IMR-90 (cell line): ENCODE measurements at regions not wholly inside any gene's neighbourhood (a gene's known extent, or its start where the extent isn't known, plus 50 kb on each side); places are given as distances from the start of the nearest gene placed in this dataset.

Experiments used
- ATAC-seq: fragments of 200-7000 bp; cut with Tn5 transposase; 2 replicates; pipeline ENCODE4 v1.9.1; 2020; ENCODE audit warnings: low read depth, mild to moderate bottlenecking, moderate library complexity
- BruUV-seq: library from RNA; stranded (reverse); fragments of 400-500 nt; replicated peaks from 2 replicates; lab custom pipeline; 2021; lab: Mats Ljungman, UMichigan
- CTCF ChIA-PET: fragments of 300-600 bp; formaldehyde crosslinking; extraction: SDS; loops from one replicate; lab custom pipeline; 2021; ENCODE audit warnings: antibody characterized with exemption; lab: Yijun Ruan, JAX
- POLR2A ChIA-PET: fragments of 300-600 bp; sonication (Branson Sonifier 250); formaldehyde crosslinking; loops from one replicate; lab custom pipeline; 2022; ENCODE audit warnings: antibody characterized with exemption; ENCODE audit not compliant: unreplicated experiment; lab: Charles Lee
- DNase-seq: peaks from one replicate; pipeline ENCODE4 v3.0.0; 2013
- H2AFZ ChIP-seq: replicated peaks from 2 replicates; pipeline ENCODE3; 2013; ENCODE audit warnings: low read length, mild to moderate bottlenecking; ENCODE audit not compliant: poor library complexity
- H2AK5ac ChIP-seq: 2 replicates; pipeline ENCODE4 v1.6.1; 2013; ENCODE audit warnings: low read depth, low read length, inconsistent platforms
- H2AK9ac ChIP-seq: replicated peaks from 2 replicates; pipeline ENCODE3; 2013; ENCODE audit warnings: mild to moderate bottlenecking, low read depth, low read length, moderate library complexity; ENCODE audit not compliant: poor library complexity
- H2BK120ac ChIP-seq: 2 replicates; pipeline ENCODE4 v1.6.1; 2013; ENCODE audit warnings: low read depth, low read length, inconsistent platforms
- H2BK15ac ChIP-seq: 3 replicates; pipeline ENCODE4 v1.6.1; 2013; ENCODE audit warnings: low read depth, low read length, inconsistent platforms
- H2BK20ac ChIP-seq: 2 replicates; pipeline ENCODE4 v1.6.1; 2013; ENCODE audit warnings: low read depth, mild to moderate bottlenecking, inconsistent platforms, low read length, moderate library complexity
- H2BK5ac ChIP-seq: 2 replicates; pipeline ENCODE4 v1.6.1; 2013; ENCODE audit warnings: mild to moderate bottlenecking, low read depth, low read length, inconsistent platforms; ENCODE audit not compliant: poor library complexity, severe bottlenecking
- H3K14ac ChIP-seq: replicated peaks from 2 replicates; pipeline ENCODE4 v1.6.1; 2013; ENCODE audit warnings: low read depth, low read length, inconsistent platforms
- H3K18ac ChIP-seq: 2 replicates; pipeline ENCODE4 v1.6.1; 2013; ENCODE audit warnings: low read depth, low read length, control low read depth
- H3K23ac ChIP-seq: 2 replicates; pipeline ENCODE4 v1.6.1; 2013; ENCODE audit warnings: low read depth, low read length, inconsistent platforms
- H3K27ac ChIP-seq: 2 replicates; pipeline ENCODE4 v1.5.1; 2013; ENCODE audit warnings: mild to moderate bottlenecking, control low read depth, low read length; ENCODE audit not compliant: insufficient read depth
- H3K27me3 ChIP-seq: 2 replicates; pipeline ENCODE4 v1.6.1; 2013; ENCODE audit warnings: low read length; ENCODE audit not compliant: control insufficient read depth, insufficient read depth
- H3K36me3 ChIP-seq: 2 replicates; pipeline ENCODE4 v1.6.1; 2013; ENCODE audit warnings: low read length, mixed read lengths; ENCODE audit not compliant: control insufficient read depth, insufficient read depth
- H3K4ac ChIP-seq: 2 replicates; pipeline ENCODE4 v1.6.1; 2013; ENCODE audit warnings: low read depth, low read length, inconsistent platforms
- H3K4me1 ChIP-seq: 2 replicates; pipeline ENCODE4 v1.6.1; 2013; ENCODE audit warnings: low read length, mixed read lengths; ENCODE audit not compliant: control insufficient read depth, insufficient read depth
- H3K4me2 ChIP-seq: 2 replicates; pipeline ENCODE4 v1.6.1; 2013; ENCODE audit warnings: low read depth, mild to moderate bottlenecking, control low read depth, low read length, moderate library complexity
- H3K4me3 ChIP-seq: 2 replicates; pipeline ENCODE4 v1.5.1; 2013; ENCODE audit warnings: low read depth, mild to moderate bottlenecking, control low read depth, low read length, moderate library complexity; ENCODE audit not compliant: insufficient read depth
- H3K56ac ChIP-seq: 2 replicates; pipeline ENCODE4 v1.6.1; 2013; ENCODE audit warnings: low read length, inconsistent platforms; ENCODE audit not compliant: insufficient read depth; ENCODE audit errors: extremely low read depth
- H3K79me1 ChIP-seq, 2 experiments: 2 replicates each; pipeline ENCODE4 v1.6.1; 2013; ENCODE audit warnings: low read length in 2 of 2, inconsistent platforms in 1 of 2, low read depth in 1 of 2
- H3K9ac ChIP-seq: 2 replicates; pipeline ENCODE4 v1.6.1; 2013; ENCODE audit warnings: low read depth, low read length, control low read depth
- H3K9me1 ChIP-seq: 2 replicates; pipeline ENCODE4 v1.6.1; 2013; ENCODE audit warnings: low read length, inconsistent platforms; ENCODE audit not compliant: insufficient read depth
- H3K9me3 ChIP-seq: 2 replicates; pipeline ENCODE4 v1.6.1; 2013; ENCODE audit warnings: low read length; ENCODE audit not compliant: control insufficient read depth, insufficient read depth
- H4K20me1 ChIP-seq: 2 replicates; pipeline ENCODE4 v1.6.1; 2013; ENCODE audit warnings: low read length, inconsistent platforms; ENCODE audit not compliant: insufficient read depth
- H4K5ac ChIP-seq: 2 replicates; pipeline ENCODE4 v1.6.1; 2013; ENCODE audit warnings: mild to moderate bottlenecking, low read depth, low read length, control low read depth
- H4K8ac ChIP-seq, 2 experiments: 2 replicates each; pipeline ENCODE4 v1.6.1; 2013; ENCODE audit warnings: low read depth in 2 of 2, low read length in 2 of 2, control low read depth in 1 of 2, inconsistent platforms in 1 of 2
- H4K91ac ChIP-seq: 2 replicates; pipeline ENCODE4 v1.6.1; 2013; ENCODE audit warnings: low read depth, low read length, inconsistent platforms; ENCODE audit not compliant: insufficient read depth
- BHLHE40 ChIP-seq: fragments of 150-350 bp; IDR thresholded peaks from 2 replicates; pipeline ENCODE4 v1.6.1; 2016; ENCODE audit warnings: mild to moderate bottlenecking, low read depth, low read length
- CEBPB ChIP-seq: IDR thresholded peaks from 2 replicates; pipeline ENCODE4 v1.6.1; 2012; ENCODE audit warnings: low read depth, low read length, improper control_type of control experiment
- CHD1 ChIP-seq: IDR thresholded peaks from 2 replicates; pipeline ENCODE4 v1.6.1; 2012; ENCODE audit warnings: low read depth, low read length, improper control_type of control experiment
- FOS ChIP-seq: fragments of 150-350 bp; IDR thresholded peaks from 2 replicates; pipeline ENCODE4 v1.6.1; 2016; ENCODE audit warnings: low read depth, low read length
- MXI1 ChIP-seq: IDR thresholded peaks from 2 replicates; pipeline ENCODE4 v1.6.1; 2012; ENCODE audit warnings: low read depth, mild to moderate bottlenecking, low read length, moderate library complexity, borderline replicate concordance
- POLR2A ChIP-seq: IDR thresholded peaks from 2 replicates; pipeline ENCODE4 v1.6.1; 2012; ENCODE audit warnings: mild to moderate bottlenecking, low read depth, low read length
- SMC3 ChIP-seq: fragments of 150-350 bp; IDR thresholded peaks from 2 replicates; pipeline ENCODE4 v1.6.1; 2016; ENCODE audit warnings: low read depth, mild to moderate bottlenecking, antibody characterized with exemption, low read length, moderate library complexity
- WGBS, 2 experiments: methylation state at CpG; one replicate each; pipeline versions ENCODE4 v1.1.5 to v1.1.7; 2013; ENCODE audit warnings: missing lambda C conversion rate in 2 of 2; ENCODE audit not compliant: insufficient read length in 1 of 2; ENCODE audit errors: extremely low coverage in 2 of 2; 5-methylcytosine and 5-hydroxymethylcytosine counted together
- dilution Hi-C: fragments of 300-500 bp; cut with HindIII; formaldehyde crosslinking; loops from one replicate; pipeline ENCODE4 v1.14.3; 2018; ENCODE audit warnings: low sequenced_read_pairs; ENCODE audit not compliant: unreplicated experiment
- in situ Hi-C: fragments of 300-500 bp; cut with MboI; formaldehyde crosslinking; loops from 3 replicates; pipeline ENCODE4 v1.14.3; 2019; ENCODE audit warnings: low sequenced_read_pairs, inconsistent platforms, mixed read lengths
- intact Hi-C: fragments of 100-400 bp; cut with micrococcal nuclease; formaldehyde crosslinking; loops from 2 replicates; pipeline ENCODE4 v1.10.0; 2022
- TF ChIP-seq, protein P1 (sequence below): fragments of 150-350 bp; IDR thresholded peaks from 2 replicates; pipeline ENCODE4 v1.6.1; 2016; ENCODE audit warnings: low read depth, mild to moderate bottlenecking, low read length, moderate library complexity, borderline replicate concordance
- TF ChIP-seq, protein P2 (sequence below): fragments of 150-350 bp; IDR thresholded peaks from 2 replicates; pipeline ENCODE4 v1.6.1; 2017; ENCODE audit warnings: mild to moderate bottlenecking, antibody characterized with exemption, low read length, low read depth

DNA sequence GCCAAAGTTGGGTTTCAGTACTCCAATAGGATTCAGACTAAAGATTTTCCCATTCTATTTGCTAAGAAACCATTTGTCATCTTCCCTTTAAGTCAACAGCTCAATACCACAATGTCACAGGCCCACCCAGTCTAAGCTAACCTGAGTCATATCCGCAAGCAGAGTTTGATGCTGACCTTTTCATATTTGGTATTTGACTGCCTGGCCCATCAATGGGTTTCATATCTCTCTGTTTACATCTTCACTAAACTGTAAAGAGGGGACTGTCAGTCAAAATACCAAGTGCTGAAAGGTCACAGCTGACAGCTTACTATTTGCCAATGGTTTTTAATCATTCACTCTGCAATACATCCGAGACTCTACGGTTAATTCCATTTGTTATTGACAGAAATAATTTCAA lies 707.5 kb upstream of the ACTRT1 start:
- in situ Hi-C loops: no loop called here
- Histone ChIP-seq H2BK15ac (no peak overlapping the region), H2BK120ac (no peak overlapping the region), H4K91ac (no peak overlapping the region), H3K9me3 (0 out of 2 replicates have a peak, but pooled peaks cover 1% of the 10 kb centered on the region), H3K27me3 (no peaks in the 10 kb centered on the region), H3K4me2 (no peak overlapping the region), H2AK5ac (no peak overlapping the region), H4K5ac (no peak overlapping the region), H3K4me3 (no peak overlapping the region), H3K4ac (no peak overlapping the region), H3K36me3 (no peaks in the 10 kb centered on the region), H3K4me1 (no peaks in the 10 kb centered on the region), H4K8ac (no peak overlapping the region), H3K56ac (no peak overlapping the region), H3K79me1 (no peaks in the 10 kb centered on the region), H3K23ac (no peak overlapping the region), H4K20me1 (no peaks in the 10 kb centered on the region), H2AK9ac (no peak overlapping the region), H3K14ac (no peak overlapping the region), H3K27ac (no peak overlapping the region), H2BK5ac (no peak overlapping the region), H3K9ac (no peak overlapping the region), H3K9me1 (no peaks in the 10 kb centered on the region), H3K18ac (no peak overlapping the region), H2BK20ac (no peak overlapping the region), H2AFZ (no peak overlapping the region)
- POLR2A ChIA-PET: no interaction called here
- dilution Hi-C loops: no loop called here
- BruUV-seq: no TSS peak
- no peak for TF ChIP-seq CHD1
- no peak for TF ChIP-seq CEBPB
- TF ChIP-seq, protein P1, sequence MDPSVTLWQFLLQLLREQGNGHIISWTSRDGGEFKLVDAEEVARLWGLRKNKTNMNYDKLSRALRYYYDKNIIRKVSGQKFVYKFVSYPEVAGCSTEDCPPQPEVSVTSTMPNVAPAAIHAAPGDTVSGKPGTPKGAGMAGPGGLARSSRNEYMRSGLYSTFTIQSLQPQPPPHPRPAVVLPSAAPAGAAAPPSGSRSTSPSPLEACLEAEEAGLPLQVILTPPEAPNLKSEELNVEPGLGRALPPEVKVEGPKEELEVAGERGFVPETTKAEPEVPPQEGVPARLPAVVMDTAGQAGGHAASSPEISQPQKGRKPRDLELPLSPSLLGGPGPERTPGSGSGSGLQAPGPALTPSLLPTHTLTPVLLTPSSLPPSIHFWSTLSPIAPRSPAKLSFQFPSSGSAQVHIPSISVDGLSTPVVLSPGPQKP: no peak
- no peak for TF ChIP-seq FOS
- TF ChIP-seq, protein P2, sequence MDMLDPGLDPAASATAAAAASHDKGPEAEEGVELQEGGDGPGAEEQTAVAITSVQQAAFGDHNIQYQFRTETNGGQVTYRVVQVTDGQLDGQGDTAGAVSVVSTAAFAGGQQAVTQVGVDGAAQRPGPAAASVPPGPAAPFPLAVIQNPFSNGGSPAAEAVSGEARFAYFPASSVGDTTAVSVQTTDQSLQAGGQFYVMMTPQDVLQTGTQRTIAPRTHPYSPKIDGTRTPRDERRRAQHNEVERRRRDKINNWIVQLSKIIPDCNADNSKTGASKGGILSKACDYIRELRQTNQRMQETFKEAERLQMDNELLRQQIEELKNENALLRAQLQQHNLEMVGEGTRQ: no peak
- TF ChIP-seq SMC3: no peak
- no peak for TF ChIP-seq POLR2A
- no peak for TF ChIP-seq MXI1
- no peak for TF ChIP-seq BHLHE40
- intact Hi-C loops: no loop called here
- CTCF ChIA-PET: no interaction called here
- DNase-seq (no peak), ATAC-seq (no peak)
- no CpG with 5 or more reads among the region's 3 CpGs for WGBS, 2 experiments
